ENCODE measurements at regions not wholly inside any gene's neighbourhood (a gene's known extent, or its start where the extent isn't known, plus 50 kb on each side); places are given as distances from the start of the nearest gene placed in this dataset.

- no peak overlapping the region for H3K27ac ChIP-seq (ENCODE audit: low read length)
These were observed 57.3 kb upstream of the APBB1IP start for GRCh38 chr10:26380815-26381214.

GRCh38 chr10:26381986-26382385 is 56.2 kb upstream of the APBB1IP start:
- no peak overlapping the region for H3K9ac ChIP-seq (ENCODE audit: low read length)
- H2AFZ ChIP-seq (ENCODE audit: low read length), result no peak overlapping the region
- H3K36me3 ChIP-seq (replicated peaks; ENCODE audit: insufficient read depth, low read length), result no peaks in the 10 kb centered on the region
- no peaks in the 10 kb centered on the region for H3F3A ChIP-seq (ENCODE audit: insufficient read depth, low read length)
- H3K4me2 ChIP-seq (ENCODE audit: low read depth, low read length), result no peak overlapping the region
- H3K9me2 ChIP-seq (replicated peaks; ENCODE audit: insufficient read depth, low read length), result no peaks in the 10 kb centered on the region
- no peaks in the 10 kb centered on the region for H4K20me1 ChIP-seq (ENCODE audit: insufficient read depth, low read length)
- H3K4me1 ChIP-seq (ENCODE audit: low read length), result no peaks in the 10 kb centered on the region
- H3K4me3 ChIP-seq (ENCODE audit: low read length), result no peak overlapping the region
- TF ChIP-seq EZH2phosphoT487 (IDR thresholded peaks at IDR 0.05; ENCODE audit: low read length), result no peak
- TF ChIP-seq EZH2 (optimal IDR thresholded peaks at IDR 0.05; ENCODE audit: low read depth, low read length), result no peak
- TF ChIP-seq CTCF (IDR thresholded peaks at IDR 0.05; ENCODE audit: low read length), result no peak
- no peaks in the 10 kb centered on the region for H3K79me2 ChIP-seq (ENCODE audit: low read length)
- no peak for DNase-seq
- no peak overlapping the region for H3K27ac ChIP-seq (ENCODE audit: low read length)
- H3K27me3 ChIP-seq (replicated peaks; ENCODE audit: insufficient read depth, low read length), result no peaks in the 10 kb centered on the region
- no peaks in the 10 kb centered on the region for H3K9me3 ChIP-seq (replicated peaks; ENCODE audit: insufficient read depth, low read length)

More at GRCh38 chr10:26380815-26381214, 57.3 kb upstream of the APBB1IP start:
- no peak overlapping the region for H3K9ac ChIP-seq (ENCODE audit: low read length)
- H3K36me3 ChIP-seq (replicated peaks; ENCODE audit: insufficient read depth, low read length), result no peaks in the 10 kb centered on the region
- no peaks in the 10 kb centered on the region for H3F3A ChIP-seq (ENCODE audit: insufficient read depth, low read length)
- no peaks in the 10 kb centered on the region for H3K9me2 ChIP-seq (replicated peaks; ENCODE audit: insufficient read depth, low read length)
- no peaks in the 10 kb centered on the region for H3K4me1 ChIP-seq (ENCODE audit: low read length)
- TF ChIP-seq CTCF (IDR thresholded peaks at IDR 0.05; ENCODE audit: low read length) (no peak), EZH2 (optimal IDR thresholded peaks at IDR 0.05; ENCODE audit: low read depth, low read length) (no peak), EZH2phosphoT487 (IDR thresholded peaks at IDR 0.05; ENCODE audit: low read length) (no peak)
- no peak for DNase-seq
- no peak overlapping the region for H3K4me2 ChIP-seq (ENCODE audit: low read depth, low read length)
- no peaks in the 10 kb centered on the region for H3K9me3 ChIP-seq (replicated peaks; ENCODE audit: insufficient read depth, low read length)
- no peaks in the 10 kb centered on the region for H3K27me3 ChIP-seq (replicated peaks; ENCODE audit: insufficient read depth, low read length)
- no peaks in the 10 kb centered on the region for H3K79me2 ChIP-seq (ENCODE audit: low read length)
- no peaks in the 10 kb centered on the region for H4K20me1 ChIP-seq (ENCODE audit: insufficient read depth, low read length)
- H3K4me3 ChIP-seq (ENCODE audit: low read length), result no peak overlapping the region
- no peak overlapping the region for H2AFZ ChIP-seq (ENCODE audit: low read length)

GRCh38 chr10:26384600-26384999 is 53.5 kb upstream of the APBB1IP start:
- Histone ChIP-seq H3K9me3 (replicated peaks; ENCODE audit: insufficient read depth, low read length) (no peaks in the 10 kb centered on the region), H3K36me3 (replicated peaks; ENCODE audit: insufficient read depth, low read length) (no peaks in the 10 kb centered on the region), H3K4me2 (ENCODE audit: low read depth, low read length) (no peak overlapping the region), H3K9ac (ENCODE audit: low read length) (no peak overlapping the region), H3K79me2 (ENCODE audit: low read length) (no peaks in the 10 kb centered on the region), H2AFZ (ENCODE audit: low read length) (no peak overlapping the region), H3K4me1 (ENCODE audit: low read length) (no peaks in the 10 kb centered on the region), H3K9me2 (replicated peaks; ENCODE audit: insufficient read depth, low read length) (no peaks in the 10 kb centered on the region), H4K20me1 (ENCODE audit: insufficient read depth, low read length) (no peaks in the 10 kb centered on the region), H3K27ac (ENCODE audit: low read length) (no peak overlapping the region), H3K27me3 (replicated peaks; ENCODE audit: insufficient read depth, low read length) (no peaks in the 10 kb centered on the region), H3K4me3 (ENCODE audit: low read length) (no peak overlapping the region), H3F3A (ENCODE audit: insufficient read depth, low read length) (no peaks in the 10 kb centered on the region)
- no peak for DNase-seq
- no peak for TF ChIP-seq CTCF (IDR thresholded peaks at IDR 0.05; ENCODE audit: low read length)
- TF ChIP-seq EZH2 (optimal IDR thresholded peaks at IDR 0.05; ENCODE audit: low read depth, low read length), result no peak
- no peak for TF ChIP-seq EZH2phosphoT487 (IDR thresholded peaks at IDR 0.05; ENCODE audit: low read length)

All from MM.1S (cell line).